ENCODE measurements at regions not wholly inside any gene's neighbourhood (a gene's known extent, or its start where the extent isn't known, plus 50 kb on each side); places are given as distances from the start of the nearest gene placed in this dataset.

DNA sequence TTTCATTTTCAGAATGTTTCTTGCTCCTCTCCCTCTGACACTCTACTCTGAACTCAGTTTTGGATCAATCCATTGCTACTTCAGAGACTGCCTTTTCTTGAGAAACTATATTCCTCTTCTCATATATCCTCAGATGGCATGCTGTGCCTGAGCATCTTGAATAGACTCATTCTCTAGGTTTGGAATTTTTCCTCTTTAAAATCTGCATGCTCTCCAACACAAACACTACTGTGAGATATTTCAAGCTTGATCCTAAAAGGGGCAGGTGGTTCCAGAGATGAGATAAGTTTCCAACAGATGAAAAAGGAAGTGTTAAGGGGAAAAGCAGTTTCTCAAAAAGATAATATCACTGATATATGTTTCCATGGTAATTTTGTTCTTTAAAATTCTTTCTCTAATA lies 742.2 kb upstream of the EPHA6 start:
- TF ChIP-seq, protein P1, sequence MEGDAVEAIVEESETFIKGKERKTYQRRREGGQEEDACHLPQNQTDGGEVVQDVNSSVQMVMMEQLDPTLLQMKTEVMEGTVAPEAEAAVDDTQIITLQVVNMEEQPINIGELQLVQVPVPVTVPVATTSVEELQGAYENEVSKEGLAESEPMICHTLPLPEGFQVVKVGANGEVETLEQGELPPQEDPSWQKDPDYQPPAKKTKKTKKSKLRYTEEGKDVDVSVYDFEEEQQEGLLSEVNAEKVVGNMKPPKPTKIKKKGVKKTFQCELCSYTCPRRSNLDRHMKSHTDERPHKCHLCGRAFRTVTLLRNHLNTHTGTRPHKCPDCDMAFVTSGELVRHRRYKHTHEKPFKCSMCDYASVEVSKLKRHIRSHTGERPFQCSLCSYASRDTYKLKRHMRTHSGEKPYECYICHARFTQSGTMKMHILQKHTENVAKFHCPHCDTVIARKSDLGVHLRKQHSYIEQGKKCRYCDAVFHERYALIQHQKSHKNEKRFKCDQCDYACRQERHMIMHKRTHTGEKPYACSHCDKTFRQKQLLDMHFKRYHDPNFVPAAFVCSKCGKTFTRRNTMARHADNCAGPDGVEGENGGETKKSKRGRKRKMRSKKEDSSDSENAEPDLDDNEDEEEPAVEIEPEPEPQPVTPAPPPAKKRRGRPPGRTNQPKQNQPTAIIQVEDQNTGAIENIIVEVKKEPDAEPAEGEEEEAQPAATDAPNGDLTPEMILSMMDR (IDR thresholded peaks at IDR 0.05; ENCODE audit: poor library complexity) = no peak
- TF ChIP-seq EZH2 (IDR thresholded peaks at IDR 0.05; ENCODE audit: borderline replicate concordance) = no peak
- no peak for TF ChIP-seq EZH2phosphoT487 (IDR thresholded peaks at IDR 0.05; ENCODE audit: low read depth, severe bottlenecking, unreplicated experiment)
